GM18517 (cell line): ENCODE measurements at regions not wholly inside any gene's neighbourhood (a gene's known extent, or its start where the extent isn't known, plus 50 kb on each side); places are given as distances from the start of the nearest gene placed in this dataset.

ENCODE experiments used
- ATAC-seq: cut with Tn5 transposase; IDR thresholded peaks from one replicate; pipeline ENCODE4 v1.9.1; 2021; ENCODE audit warnings: mild to moderate bottlenecking, moderate library complexity; ENCODE audit not compliant: unreplicated experiment

DNA sequence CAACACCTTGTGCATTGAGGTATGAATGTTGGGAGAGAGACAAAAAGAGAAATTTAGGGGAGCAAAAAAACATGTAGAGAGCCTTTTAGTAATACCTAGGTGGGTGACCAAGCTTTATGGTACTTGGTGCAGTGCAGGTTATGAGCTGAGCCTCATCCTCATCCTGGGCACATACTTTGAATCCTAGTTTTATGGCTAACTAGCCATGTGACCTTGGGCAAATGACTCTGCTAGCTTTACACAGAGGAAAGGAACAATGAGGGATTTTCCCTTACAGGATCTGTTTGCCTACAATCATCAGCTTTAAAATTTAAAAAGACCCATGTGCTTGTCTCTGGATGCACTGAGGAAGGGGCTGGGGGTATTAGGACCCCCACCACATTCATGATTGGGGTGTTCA is 187.8 kb upstream of the ISX start:
- no peak for ATAC-seq

DNA sequence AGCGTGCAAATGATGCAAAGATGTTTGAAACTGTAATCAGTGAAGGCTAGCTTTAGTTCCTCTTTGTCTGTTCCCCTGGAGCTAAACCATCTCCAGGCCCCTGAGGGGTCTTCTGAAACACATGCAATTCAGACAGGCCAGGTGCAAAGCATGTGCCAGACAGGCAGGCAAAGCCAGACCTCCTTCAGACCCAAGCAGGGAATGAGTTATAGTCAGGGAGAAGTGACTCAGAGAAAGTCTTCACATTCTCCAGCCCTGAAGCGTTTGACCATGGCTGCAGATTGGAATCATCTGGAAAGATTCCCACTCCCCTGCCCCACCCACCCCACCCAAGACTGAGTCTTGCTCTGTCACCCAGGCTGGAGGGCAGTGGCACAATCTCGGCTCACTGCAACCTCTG is 187.0 kb upstream of the ISX start:
- ATAC-seq = no peak

DNA sequence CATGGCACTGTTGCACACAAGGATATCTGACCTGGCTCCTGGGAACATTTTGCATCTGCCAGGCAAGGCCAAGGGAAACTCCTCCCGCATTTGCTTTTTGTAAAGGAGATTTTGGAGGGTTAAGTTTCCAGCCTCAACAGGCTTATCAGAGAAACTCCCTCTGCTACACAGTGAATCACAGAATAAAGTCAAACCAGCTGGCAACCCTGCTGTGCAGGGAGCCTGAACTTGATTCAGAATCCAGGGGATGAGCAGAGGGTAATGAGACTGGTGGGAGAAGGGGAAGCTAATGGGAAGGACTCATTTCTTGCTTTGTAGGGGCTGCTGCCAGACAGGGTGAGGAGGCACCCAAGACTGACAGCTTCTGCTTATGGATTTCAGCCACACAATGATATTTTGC is 185.3 kb upstream of the ISX start:
- no peak for ATAC-seq

DNA sequence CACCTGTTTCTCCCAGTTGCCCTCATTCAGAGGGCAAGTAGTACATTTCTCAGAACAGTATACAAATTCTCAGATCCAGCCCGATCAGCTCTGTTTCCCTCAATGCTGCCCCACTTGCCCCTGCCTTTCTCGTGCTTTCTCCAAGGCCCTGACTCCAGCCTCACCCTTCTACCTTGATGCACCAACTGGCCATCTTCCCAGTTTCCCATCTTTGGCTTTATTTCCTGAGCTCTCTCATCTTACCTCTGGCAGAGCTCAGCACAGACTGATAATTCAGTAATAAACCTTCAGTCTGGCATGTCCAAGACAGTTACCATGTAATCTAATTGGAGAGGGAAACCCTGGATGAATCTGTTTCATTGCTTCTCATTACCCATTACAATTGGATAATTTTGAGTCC is 184.5 kb upstream of the ISX start:
- ATAC-seq = no peak

DNA sequence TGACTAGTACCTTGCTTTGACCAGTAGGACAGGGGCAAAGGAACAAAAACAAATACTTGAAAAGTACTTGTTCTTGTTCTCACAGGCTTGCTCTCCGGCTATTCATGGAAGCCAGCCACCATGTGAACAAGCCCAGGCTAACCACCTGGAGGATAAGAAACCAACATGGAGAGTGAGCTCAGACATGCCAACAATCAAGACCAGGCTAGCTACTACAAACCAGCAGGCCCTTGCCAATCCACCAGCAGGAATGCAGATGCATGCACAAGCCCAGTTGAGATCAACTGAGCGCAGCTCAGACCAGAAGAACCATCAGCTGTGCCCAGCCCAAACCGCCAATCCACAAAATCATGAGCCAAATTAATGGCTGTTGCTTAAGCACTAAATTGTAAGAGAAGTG is 180.1 kb upstream of the ISX start:
- ATAC-seq = no peak

DNA sequence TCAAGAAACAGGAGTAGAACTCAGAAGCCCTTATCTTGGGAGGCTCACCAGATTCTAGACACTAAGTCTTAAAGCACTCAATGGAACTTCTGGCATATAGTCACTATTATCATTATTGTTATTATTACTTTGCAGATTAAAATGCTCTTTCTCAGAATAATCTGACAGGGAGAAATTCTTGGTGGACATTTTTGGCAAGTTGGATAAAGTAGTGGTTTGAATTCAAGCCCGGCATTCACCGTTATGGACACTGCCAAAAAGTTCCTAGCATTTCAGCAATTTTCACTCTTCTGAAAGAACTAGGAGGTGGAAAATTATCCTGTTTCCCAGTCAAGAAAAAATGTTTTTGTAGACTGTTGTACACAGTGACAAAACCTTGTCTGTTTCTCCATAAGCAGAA is 179.6 kb upstream of the ISX start:
- ATAC-seq = no peak

DNA sequence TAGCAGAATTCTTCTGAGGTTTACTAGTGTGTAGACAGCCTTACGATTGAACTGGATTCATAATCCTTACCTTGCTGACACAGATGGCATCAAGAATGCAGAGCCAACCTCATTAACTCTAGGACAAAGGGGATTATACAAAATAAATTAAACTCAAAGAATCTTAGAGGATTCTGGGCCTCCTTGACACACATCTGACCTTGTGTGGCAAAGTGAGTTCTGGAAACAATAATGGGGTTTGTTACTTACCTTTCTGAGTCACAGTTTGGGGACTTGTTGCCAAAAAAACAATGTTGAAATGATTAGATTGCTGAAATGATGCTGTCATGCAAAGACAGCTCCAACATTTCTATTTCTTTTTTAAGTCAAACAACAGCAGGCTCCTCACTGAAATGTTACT is 179.1 kb upstream of the ISX start:
- ATAC-seq = no peak

DNA sequence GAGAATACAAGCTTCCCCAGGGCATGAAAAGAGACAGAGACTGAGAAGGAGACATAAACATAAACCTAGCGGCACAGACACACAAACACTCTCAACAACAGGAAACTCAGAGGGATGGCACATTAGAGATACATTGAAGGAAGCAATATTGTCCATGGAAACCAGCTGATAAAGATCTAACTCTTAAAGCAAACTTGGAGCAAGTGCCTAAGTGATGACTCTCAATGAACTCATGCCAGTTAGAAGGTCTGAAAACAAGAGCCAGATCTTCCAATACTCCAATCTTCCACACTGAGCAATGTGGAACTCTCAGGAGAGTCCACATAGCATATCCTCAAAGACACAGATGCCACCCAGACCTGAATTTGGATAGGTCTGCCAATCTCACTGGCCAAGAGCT is 168.8 kb upstream of the ISX start:
- no peak for ATAC-seq

DNA sequence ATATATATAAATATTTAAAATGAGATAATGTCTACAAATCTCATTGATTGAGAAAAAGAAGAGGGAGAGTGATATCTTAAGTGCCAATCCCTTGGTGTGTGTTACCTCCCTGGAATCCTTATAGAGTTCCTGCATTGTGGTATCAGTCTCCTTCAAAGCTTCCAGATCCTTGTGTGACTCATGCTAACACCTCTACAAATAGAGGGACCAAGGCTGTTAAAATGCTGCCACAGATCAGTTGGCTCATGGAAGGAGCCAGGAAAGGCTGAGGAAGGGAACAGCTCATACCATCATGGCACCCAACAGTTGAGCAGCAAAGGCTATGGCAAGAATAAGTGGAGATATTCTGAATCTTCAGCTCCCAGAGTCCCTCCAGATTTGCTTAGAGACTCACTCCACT is 163.6 kb upstream of the ISX start:
- ATAC-seq = no peak

DNA sequence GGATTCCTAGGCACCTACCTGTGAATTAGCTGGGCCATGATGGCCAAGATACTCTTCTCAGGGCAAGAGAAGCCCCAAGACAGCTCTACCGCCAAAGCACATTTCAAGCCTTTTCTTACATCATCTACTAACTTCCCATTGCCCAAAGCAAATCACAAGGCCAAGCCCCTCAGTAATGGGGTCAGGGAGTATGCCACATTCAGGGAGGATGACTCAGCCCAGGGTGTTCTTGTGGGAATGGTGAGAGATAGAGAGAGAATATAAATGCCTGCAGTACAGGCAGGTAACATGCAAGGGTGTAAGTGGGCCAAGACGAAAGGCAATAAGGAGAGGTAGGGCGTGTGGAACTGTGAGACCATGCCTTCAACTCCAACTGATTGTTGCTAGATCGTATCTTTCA is 162.5 kb upstream of the ISX start:
- ATAC-seq = no peak

DNA sequence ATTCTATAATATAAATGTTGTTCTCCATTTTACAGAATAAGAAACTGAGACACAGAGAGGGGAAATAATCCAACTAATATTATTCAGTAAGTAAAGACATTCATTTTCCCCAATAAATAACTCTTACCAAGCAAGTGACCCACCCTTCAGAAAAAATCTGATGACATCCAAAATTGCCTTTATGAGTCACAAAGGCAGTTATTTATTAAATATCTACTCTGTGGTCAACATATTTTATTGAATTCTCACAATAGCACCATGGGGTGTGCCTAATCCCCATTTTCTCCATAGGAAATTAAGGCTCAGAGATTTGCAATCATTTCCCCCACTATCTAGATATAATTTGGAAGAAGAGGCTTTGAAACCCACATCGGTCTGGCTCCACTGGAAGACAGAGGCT is 161.5 kb upstream of the ISX start:
- ATAC-seq = no peak

DNA sequence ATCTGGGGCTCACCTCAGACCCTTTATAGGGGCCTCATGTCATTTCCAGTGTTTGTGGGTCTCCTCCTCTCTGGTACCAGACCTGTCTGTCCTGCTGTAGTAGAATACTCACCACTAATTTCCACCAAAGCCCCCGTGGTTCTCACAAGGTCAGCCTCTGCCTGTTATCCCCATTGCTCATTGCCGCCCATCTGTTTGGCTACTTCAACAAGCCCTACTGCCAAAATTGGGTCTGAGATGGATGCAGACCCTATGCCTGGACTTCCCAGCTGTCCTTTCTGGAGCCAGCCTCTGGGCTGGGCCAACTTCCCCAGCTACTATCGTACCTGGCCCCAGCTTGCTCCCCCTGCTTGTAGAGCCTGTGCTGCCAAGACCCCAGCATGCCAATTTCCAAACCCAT is 152.1 kb upstream of the ISX start:
- ATAC-seq = no peak

DNA sequence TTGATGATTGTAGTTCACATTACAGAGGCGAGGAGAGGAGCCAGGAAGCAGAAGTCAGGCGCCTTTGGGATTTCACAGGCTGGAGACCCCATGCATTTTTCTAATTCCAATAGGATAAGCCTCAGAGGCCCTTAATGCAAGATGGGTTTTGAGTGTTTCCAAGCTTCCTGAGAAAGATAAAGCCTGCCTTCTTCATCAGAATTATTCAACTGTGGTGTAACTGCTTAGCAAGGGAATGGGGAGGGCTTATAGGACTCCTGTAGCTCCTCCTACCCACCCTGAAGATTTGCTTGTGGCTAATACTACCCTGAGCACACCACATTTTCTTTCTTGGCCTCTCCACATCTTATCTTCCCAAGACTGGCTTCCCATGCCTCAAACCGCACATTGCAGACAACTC is 151.1 kb upstream of the ISX start:
- no peak for ATAC-seq

DNA sequence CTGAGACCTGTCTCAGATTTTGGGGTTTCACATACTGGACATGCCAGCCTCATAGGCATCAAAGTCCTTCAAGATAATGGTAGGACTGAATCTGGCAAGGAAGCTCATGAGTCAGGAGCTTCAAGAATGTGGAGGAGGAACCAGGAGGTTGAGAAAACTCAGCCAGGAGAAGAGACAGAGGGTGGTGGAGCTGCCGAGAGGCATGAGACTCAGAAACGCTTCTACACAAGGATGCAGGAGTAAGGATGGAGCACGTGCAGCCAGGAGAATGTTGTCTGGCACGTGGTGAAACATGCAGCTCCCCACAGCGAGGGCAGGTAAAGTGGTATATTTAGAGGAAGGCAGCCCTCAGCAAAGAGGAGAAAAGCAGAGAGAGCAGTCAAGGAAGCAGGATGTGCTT is 148.7 kb upstream of the ISX start:
- ATAC-seq = no peak

DNA sequence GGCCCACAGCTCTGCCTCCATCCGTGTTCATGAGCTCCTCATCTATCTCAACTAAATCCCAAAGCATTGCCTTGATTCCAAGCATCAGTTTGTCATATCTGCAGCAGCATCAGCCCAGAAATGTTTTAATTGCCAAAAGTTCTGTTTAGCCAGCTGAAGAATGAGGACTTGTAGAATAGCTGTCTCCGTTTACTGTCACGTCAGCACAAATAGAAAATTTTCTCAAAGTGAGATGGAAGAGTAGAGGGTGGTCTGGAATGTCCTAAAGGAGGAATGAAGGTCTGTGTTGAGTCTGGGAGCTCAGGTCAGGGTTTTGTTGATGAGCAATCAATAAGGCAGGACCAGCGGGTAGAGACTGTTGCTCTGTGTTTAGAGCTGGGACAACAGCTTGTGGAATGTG is 134.9 kb upstream of the ISX start:
- no peak for ATAC-seq

DNA sequence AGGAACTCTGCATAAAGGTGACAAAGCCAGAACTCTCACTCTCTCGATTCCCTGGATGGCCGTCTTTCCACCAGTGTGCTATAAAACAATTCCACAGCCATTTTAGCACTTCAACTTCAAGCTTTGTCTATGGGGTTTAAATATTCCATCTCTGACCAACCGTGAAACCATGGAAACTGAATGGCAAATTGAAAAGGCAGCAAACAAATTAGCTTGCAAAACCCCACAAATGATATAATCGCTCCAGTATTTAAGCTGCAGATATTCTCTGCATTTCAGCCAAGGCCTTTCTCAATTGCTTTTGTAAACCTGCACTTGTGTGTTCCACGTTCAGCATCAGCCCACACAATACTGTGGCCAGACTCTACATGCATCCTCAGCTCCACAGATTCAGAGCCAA is 131.7 kb upstream of the ISX start:
- ATAC-seq = no peak

DNA sequence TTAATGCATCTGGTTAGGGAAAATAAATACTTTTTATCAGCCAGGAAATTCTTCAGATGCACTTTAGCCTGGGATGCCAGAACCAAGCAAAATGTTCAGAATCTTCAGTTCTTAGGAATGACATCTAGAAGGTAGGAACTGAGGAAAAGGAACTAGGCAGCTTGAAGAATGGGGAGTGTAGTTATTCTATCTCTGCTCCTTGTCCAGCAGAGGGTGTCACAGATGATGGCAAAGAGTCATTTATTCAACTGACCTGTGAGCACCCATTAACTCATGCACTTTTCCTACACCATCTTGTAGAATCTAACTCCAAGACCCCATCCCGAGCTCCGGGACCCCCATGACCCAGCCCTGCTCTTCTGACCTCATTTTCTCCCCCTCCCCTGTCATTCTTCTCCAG is 122.1 kb upstream of the ISX start:
- no peak for ATAC-seq

DNA sequence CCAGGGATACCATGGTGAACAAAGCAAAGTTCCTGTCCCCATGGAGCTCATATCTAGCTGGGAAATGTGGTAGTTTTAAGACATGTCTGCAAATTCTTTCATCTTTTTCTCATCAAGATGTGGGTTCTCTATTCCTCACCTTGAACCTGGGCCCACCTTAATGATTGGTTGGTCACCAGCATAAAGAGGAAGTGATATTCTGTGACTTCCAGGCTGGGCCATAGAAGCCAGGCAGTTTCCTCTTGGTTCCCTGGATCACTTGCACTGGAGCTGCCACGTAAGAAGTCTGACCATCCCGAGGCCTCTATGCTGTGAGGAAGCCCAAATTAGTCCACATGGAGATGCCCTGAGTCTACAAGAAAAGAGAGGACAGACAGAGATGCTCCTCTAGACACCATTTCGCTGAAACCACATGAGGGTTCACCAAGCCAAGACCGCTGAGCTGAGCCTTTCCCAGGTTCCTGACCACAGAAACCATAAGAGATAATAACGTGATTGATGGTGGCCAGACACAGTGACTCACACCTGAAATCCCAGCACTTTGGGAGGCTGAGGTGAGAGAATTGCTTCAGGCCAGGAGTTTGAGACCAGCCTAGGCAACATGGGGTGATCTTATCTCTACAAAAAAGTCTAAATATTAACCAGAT is 119.5 kb upstream of the ISX start:
- no peak for ATAC-seq

DNA sequence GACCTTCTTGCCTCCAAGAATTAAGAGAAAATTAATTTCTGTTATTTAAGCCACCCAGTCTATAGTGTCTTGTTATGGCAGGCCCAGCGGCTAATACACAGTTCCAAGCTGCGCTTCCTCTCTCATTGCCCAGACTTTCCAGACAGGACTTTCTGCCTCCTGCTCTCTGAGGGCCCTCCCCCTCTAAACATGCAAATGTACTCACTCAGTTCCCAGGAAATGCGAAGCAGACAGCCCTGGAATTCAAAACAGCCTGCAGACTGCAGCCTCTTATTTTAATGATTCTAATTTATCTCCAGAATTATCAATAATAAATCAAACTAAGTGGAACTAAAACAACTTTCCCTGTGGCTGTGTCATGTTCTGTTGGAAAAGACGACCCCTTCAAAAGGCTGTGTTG is 115.5 kb upstream of the ISX start:
- ATAC-seq = no peak

DNA sequence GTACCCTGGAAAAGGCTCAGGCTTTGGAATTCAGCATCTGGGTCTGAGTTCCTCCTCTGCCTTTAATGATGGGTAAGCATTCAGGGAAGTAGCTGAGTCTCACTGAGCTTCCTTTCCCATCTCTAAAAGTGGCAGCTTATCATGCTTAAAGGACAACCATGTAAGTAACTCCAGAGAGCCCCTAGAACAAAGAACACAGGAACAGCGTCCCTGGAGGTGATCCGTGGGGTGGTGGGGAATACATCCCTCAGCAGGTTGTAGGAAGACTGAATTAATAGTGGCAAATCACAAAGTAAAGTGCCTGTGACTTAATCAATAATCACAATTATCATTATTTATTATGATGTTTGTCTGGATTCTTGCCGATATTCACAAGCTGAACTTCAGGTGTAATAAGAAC is 114.7 kb upstream of the ISX start:
- no peak for ATAC-seq

DNA sequence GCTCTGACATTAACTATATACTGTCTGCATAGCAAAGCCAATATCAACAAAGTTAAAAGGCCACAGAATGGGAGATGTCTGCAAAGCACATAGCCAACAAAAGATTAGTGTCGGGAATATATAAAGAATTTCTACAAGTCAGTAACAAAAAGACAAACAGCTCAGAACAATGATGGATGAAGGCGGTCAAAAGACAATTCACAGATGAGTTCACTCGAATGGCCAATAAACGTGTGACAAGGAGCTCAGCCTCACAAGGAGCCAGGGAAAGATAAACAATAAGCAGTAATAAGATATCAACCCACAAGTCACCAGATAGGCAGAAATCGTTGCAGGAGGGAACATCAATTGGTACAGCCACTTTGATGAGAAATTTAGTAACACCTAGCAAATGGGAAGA is 106.0 kb upstream of the ISX start:
- no peak for ATAC-seq

DNA sequence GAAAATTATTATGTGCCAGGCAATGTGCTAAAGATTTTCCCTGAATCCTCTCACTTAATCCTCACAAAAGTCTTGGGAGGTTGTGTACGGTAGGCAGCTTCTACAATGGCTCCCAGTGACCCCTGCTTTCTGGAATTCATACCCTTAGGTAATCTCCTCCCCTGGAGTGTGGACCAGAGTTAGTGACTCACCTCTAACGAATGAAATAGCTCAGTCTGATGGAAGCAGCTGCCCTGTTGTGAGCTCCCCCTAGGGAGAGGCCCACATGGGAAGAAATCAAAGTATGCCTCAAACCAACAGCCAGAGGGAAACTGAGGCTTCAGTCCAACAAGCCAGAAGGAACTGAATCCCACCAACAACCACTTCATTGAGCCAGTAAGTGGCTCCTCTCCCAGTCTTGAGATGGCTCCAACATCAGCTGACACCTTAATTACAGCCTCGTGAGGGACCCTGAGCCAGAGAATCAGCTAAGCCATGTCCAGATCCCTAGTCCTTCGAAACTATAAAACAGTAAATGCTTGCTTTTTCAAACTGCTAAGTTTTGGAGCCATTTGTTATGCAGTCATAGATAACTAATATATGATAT is 98.9 kb upstream of the ISX start:
- ATAC-seq = no peak

DNA sequence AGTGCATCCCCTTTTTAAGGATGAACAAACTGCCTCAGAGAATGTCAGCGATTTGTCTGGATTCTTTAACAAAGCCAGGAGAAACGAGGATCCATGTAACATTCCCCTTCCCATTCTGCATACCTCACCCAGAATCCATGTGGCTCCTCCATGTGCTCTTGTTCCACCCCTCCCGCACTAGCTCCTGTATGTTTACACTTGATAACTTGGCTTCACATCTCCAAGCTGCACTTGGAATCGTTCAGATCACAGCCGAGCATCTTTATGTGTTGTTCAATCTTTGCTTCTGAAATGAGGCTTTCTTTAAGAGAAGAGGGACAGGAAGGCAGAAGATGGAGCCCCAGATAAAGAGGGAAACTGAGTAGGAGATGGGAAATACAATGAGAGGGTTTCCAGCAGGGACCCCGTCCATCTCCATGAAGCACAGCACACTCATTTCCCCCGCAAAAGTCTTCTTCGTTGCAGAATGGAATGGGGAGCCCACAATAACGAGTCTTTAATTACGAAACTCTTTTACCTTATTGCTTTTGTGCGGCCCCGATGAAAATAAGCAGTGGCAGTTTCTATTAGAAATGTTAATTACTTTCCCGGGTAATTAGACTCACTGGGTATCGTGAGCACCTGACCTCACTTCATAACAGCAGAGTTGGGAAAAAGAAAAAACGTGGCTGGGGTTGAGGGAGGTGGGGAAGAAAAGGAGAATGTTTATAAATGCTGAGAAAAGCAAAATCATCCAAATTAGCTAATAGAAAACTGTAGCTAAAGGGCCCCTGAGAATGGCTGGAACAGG is 96.8 kb upstream of the ISX start:
- ATAC-seq = no peak
